WTC11 (cell line): ENCODE measurements at regions not wholly inside any gene's neighbourhood (a gene's known extent, or its start where the extent isn't known, plus 50 kb on each side); places are given as distances from the start of the nearest gene placed in this dataset.

ENCODE experiments used
- ATAC-seq: fragments of 200-7000 bp; cut with Tn5 transposase; 2 replicates; pipeline ENCODE4 v1.10.0; 2021; ENCODE audit warnings: mild to moderate bottlenecking, moderate library complexity
- CTCF ChIA-PET: fragments of 300-600 bp; sonication (Branson Sonifier 250); formaldehyde crosslinking; loops from one replicate; lab custom pipeline; 2021; ENCODE audit warnings: antibody characterized with exemption; lab: Charles Lee
- POLR2A ChIA-PET: fragments of 350-600 bp; sonication (Branson Sonifier 250); formaldehyde crosslinking; loops from one replicate; lab custom pipeline; 2021; ENCODE audit warnings: antibody characterized with exemption; lab: Charles Lee
- DNase-seq: peaks from one replicate; pipeline ENCODE4 v3.0.0; 2021; ENCODE audit warnings: low spot score
- H3K27ac Mint-ChIP-seq: 2 replicates; pipeline ENCODE4 v1.8.0; 2021; ENCODE audit warnings: mixed read lengths
- H3K27me3 Mint-ChIP-seq: 2 replicates; pipeline ENCODE4 v1.8.0; 2021; ENCODE audit warnings: low read depth, mild to moderate bottlenecking, moderate library complexity, mixed read lengths
- H3K36me3 Mint-ChIP-seq: 2 replicates; pipeline ENCODE4 v1.8.0; 2021; ENCODE audit warnings: mixed read lengths
- H3K4me1 Mint-ChIP-seq: 2 replicates; pipeline ENCODE4 v1.8.0; 2022; ENCODE audit warnings: mixed read lengths
- H3K4me3 Mint-ChIP-seq: 2 replicates; pipeline ENCODE4 v1.8.0; 2021; ENCODE audit warnings: mild to moderate bottlenecking, moderate library complexity, mixed read lengths
- H3K9me3 Mint-ChIP-seq: 2 replicates; pipeline ENCODE4 v1.8.0; 2021; ENCODE audit warnings: mixed read lengths
- AR ChIP-seq: fragments of 250-450 bp; sonication (Bioruptor Pico); IDR thresholded peaks from 2 replicates; pipeline ENCODE4 v1.9.0; 2021; ENCODE audit warnings: mild to moderate bottlenecking
- ATF2 ChIP-seq: sonication (generic); formaldehyde crosslinking; IDR thresholded peaks from 2 replicates; pipeline ENCODE4 v1.8.1; 2022; ENCODE audit warnings: low read depth, missing genetic modification reagents, borderline replicate concordance
- CBFB ChIP-seq: sonication (generic); formaldehyde crosslinking; IDR thresholded peaks from 2 replicates; pipeline ENCODE4 v1.8.1; 2022; ENCODE audit warnings: mild to moderate bottlenecking, low read depth, missing genetic modification reagents
- CREM ChIP-seq: sonication (generic); formaldehyde crosslinking; IDR thresholded peaks from 2 replicates; pipeline ENCODE4 v1.8.1; 2022; ENCODE audit warnings: mild to moderate bottlenecking, missing genetic modification reagents, moderate library complexity
- E2F4 ChIP-seq: sonication (generic); formaldehyde crosslinking; IDR thresholded peaks from 2 replicates; pipeline ENCODE4 v1.8.1; 2022; ENCODE audit warnings: low read depth, mild to moderate bottlenecking, moderate library complexity, missing genetic modification reagents, borderline replicate concordance
- EMX1 ChIP-seq: fragments of 250-450 bp; sonication (Bioruptor Pico); IDR thresholded peaks from 2 replicates; pipeline ENCODE4 v1.8.0; 2021; ENCODE audit warnings: mild to moderate bottlenecking
- ETV6 ChIP-seq: sonication (generic); formaldehyde crosslinking; IDR thresholded peaks from 2 replicates; pipeline ENCODE4 v1.8.1; 2022; ENCODE audit warnings: mild to moderate bottlenecking, missing genetic modification reagents
- GRHL2 ChIP-seq: fragments of 250-450 bp; sonication (Bioruptor Pico); IDR thresholded peaks from 2 replicates; pipeline ENCODE4 v1.8.0; 2022; ENCODE audit warnings: mild to moderate bottlenecking, moderate library complexity; ENCODE audit not compliant: insufficient replicate concordance, severe bottlenecking
- JAZF1 ChIP-seq: fragments of 250-450 bp; sonication (Bioruptor Pico); IDR thresholded peaks from 2 replicates; pipeline ENCODE4 v1.9.0; 2021; ENCODE audit warnings: moderate library complexity, mild to moderate bottlenecking, inconsistent platforms
- JUN ChIP-seq: sonication (generic); formaldehyde crosslinking; IDR thresholded peaks from 2 replicates; pipeline ENCODE4 v1.8.0; 2023; ENCODE audit warnings: mild to moderate bottlenecking, missing genetic modification reagents
- MYBL2 ChIP-seq: sonication (generic); formaldehyde crosslinking; IDR thresholded peaks from 2 replicates; pipeline ENCODE4 v1.8.1; 2023; ENCODE audit warnings: mild to moderate bottlenecking, moderate library complexity, missing genetic modification reagents
- NR1H2 ChIP-seq: sonication (generic); formaldehyde crosslinking; IDR thresholded peaks from 2 replicates; pipeline ENCODE4 v1.9.0; 2021; ENCODE audit warnings: mild to moderate bottlenecking, moderate library complexity, missing genetic modification reagents
- RELA ChIP-seq: sonication (generic); formaldehyde crosslinking; IDR thresholded peaks from 2 replicates; pipeline ENCODE4 v1.8.1; 2022; ENCODE audit warnings: missing genetic modification reagents, mild to moderate bottlenecking, borderline replicate concordance
- SOX15 ChIP-seq: fragments of 250-450 bp; sonication (Bioruptor Pico); IDR thresholded peaks from 2 replicates; pipeline ENCODE4 v1.9.0; 2021; ENCODE audit warnings: mild to moderate bottlenecking
- TP53 ChIP-seq: sonication (generic); formaldehyde crosslinking; IDR thresholded peaks from 2 replicates; pipeline ENCODE4 v1.8.1; 2023; ENCODE audit warnings: mild to moderate bottlenecking, missing genetic modification reagents
- ZBTB21 ChIP-seq: sonication (generic); formaldehyde crosslinking; IDR thresholded peaks from 2 replicates; pipeline ENCODE4 v1.8.1; 2023; ENCODE audit warnings: mild to moderate bottlenecking, missing genetic modification reagents, borderline replicate concordance
- TF ChIP-seq, protein P1 (sequence below): sonication (generic); formaldehyde crosslinking; IDR thresholded peaks from 2 replicates; pipeline ENCODE4 v1.8.0; 2022; ENCODE audit warnings: mild to moderate bottlenecking, missing genetic modification reagents
- TF ChIP-seq, protein P2 (sequence below): sonication (generic); formaldehyde crosslinking; IDR thresholded peaks from 2 replicates; pipeline ENCODE4 v1.8.1; 2022; ENCODE audit warnings: missing genetic modification reagents, borderline replicate concordance
- TF ChIP-seq, protein P3 (sequence below): fragments of 250-450 bp; sonication (Bioruptor Pico); IDR thresholded peaks from 2 replicates; pipeline ENCODE4 v1.9.0; 2021; ENCODE audit warnings: moderate library complexity, mild to moderate bottlenecking, inconsistent platforms, borderline replicate concordance

- peaks cover 7% of the 10 kb centered on the region; the same call in 1 of the 2 replicates for H3K4me1 Mint-ChIP-seq
- H3K27me3 Mint-ChIP-seq = no peaks in the 10 kb centered on the region
- ChIA-PET POLR2A (no interaction called here), CTCF (no interaction called here)
- H3K36me3 Mint-ChIP-seq = no peaks in the 10 kb centered on the region
- DNase-seq = no peak
- H3K4me3 Mint-ChIP-seq = no peak overlapping the region
- ATAC-seq = no peak
- TF ChIP-seq ATF2 (CRISPR knock-in tag) (no peak), TP53 (CRISPR knock-in tag) (no peak), RELA (CRISPR knock-in tag) (no peak)
- peaks cover 3% of the 10 kb centered on the region for H3K9me3 Mint-ChIP-seq
- no peak overlapping the region for H3K27ac Mint-ChIP-seq
Observed at GRCh38 chr4:56286763-56287162, 100.5 kb downstream of the AASDH start.

DNA sequence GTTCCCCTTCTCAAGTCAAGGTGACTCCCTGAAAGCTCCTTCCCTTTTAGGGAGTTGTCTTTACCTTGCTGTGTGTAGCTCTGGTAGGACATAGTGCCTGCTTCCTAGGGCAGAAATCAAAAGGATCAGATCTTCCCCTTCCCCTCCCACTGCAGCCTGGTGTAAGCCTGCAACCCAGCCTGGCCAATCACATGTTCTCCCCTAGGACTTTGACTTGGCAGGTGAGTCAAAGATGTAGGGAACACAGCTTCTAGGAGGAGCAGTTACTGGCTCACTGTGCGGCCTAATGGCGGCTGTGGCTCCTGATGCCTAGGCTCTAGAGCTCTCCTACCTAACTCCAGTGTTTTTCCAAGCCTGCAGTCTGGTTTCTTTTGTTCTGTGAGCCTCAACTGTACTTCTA, 103.9 kb downstream of the AASDH start:
- no peak for ATAC-seq
- Mint-ChIP-seq H3K4me1 (peaks cover 14% of the 10 kb centered on the region), H3K27me3 (no peaks in the 10 kb centered on the region; the same call in 1 of the 2 replicates), H3K4me3 (no peak overlapping the region), H3K9me3 (peaks cover 9% of the 10 kb centered on the region), H3K36me3 (peaks cover 7% of the 10 kb centered on the region), H3K27ac (no peak overlapping the region)
- TF ChIP-seq EMX1 (CRISPR knock-in tag) (no peak), GRHL2 (CRISPR knock-in tag) (no peak), CBFB (CRISPR knock-in tag) (no peak), SOX15 (CRISPR knock-in tag) (no peak), JAZF1 (CRISPR knock-in tag) (no peak), E2F4 (no peak), JUN (CRISPR knock-in tag) (no peak), NR1H2 (CRISPR knock-in tag) (no peak), RELA (CRISPR knock-in tag) (no peak)
- TF ChIP-seq, protein P1, sequence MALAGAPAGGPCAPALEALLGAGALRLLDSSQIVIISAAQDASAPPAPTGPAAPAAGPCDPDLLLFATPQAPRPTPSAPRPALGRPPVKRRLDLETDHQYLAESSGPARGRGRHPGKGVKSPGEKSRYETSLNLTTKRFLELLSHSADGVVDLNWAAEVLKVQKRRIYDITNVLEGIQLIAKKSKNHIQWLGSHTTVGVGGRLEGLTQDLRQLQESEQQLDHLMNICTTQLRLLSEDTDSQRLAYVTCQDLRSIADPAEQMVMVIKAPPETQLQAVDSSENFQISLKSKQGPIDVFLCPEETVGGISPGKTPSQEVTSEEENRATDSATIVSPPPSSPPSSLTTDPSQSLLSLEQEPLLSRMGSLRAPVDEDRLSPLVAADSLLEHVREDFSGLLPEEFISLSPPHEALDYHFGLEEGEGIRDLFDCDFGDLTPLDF (CRISPR knock-in tag) = no peak
- POLR2A ChIA-PET = no interaction called here
- no peak for DNase-seq
- CTCF ChIA-PET = no interaction called here

GRCh38 chr4:56282004-56282403, 105.3 kb downstream of the AASDH start:
- Mint-ChIP-seq H3K27ac (no peak overlapping the region), H3K27me3 (no peaks in the 10 kb centered on the region; the same call in 1 of the 2 replicates), H3K36me3 (peaks cover 7% of the 10 kb centered on the region), H3K4me1 (peaks cover 14% of the 10 kb centered on the region), H3K9me3 (peaks cover 9% of the 10 kb centered on the region), H3K4me3 (no peak overlapping the region)
- ChIA-PET CTCF (interaction anchor here (1.2 to 1.6 kb wide), 2 partner anchors 105 to 333 kb away, joined by 3 to 7 read pairs; partner anchors contain the start of genes AASDH and CEP135), POLR2A (no interaction called here)
- ATAC-seq = no peak
- no peak for DNase-seq
- no peak for TF ChIP-seq ETV6
- TF ChIP-seq ATF2 (CRISPR knock-in tag) = no peak
- TF ChIP-seq, protein P2, sequence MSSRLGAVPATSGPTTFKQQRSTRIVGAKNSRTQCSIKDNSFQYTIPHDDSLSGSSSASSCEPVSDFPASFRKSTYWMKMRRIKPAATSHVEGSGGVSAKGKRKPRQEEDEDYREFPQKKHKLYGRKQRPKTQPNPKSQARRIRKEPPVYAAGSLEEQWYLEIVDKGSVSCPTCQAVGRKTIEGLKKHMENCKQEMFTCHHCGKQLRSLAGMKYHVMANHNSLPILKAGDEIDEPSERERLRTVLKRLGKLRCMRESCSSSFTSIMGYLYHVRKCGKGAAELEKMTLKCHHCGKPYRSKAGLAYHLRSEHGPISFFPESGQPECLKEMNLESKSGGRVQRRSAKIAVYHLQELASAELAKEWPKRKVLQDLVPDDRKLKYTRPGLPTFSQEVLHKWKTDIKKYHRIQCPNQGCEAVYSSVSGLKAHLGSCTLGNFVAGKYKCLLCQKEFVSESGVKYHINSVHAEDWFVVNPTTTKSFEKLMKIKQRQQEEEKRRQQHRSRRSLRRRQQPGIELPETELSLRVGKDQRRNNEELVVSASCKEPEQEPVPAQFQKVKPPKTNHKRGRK (CRISPR knock-in tag) = no peak
- TF ChIP-seq, protein P3, sequence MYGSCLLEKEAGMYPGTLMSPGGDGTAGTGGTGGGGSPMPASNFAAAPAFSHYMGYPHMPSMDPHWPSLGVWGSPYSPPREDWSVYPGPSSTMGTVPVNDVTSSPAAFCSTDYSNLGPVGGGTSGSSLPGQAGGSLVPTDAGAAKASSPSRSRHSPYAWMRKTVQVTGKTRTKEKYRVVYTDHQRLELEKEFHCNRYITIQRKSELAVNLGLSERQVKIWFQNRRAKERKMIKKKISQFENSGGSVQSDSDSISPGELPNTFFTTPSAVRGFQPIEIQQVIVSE (CRISPR knock-in tag) = no peak
- TF ChIP-seq MYBL2 = no peak
- no peak for TF ChIP-seq CREM (CRISPR knock-in tag)
- no peak for TF ChIP-seq TP53 (CRISPR knock-in tag)
- TF ChIP-seq ZBTB21 = no peak
- TF ChIP-seq AR (CRISPR knock-in tag) = no peak
